Gastrocnemius medialis (tissue), 4 donors: ENCODE measurements at regions not wholly inside any gene's neighbourhood (a gene's known extent, or its start where the extent isn't known, plus 50 kb on each side); places are given as distances from the start of the nearest gene placed in this dataset.

ENCODE experiments used
- CTCF ChIP-seq, 5 experiments: fragments of 450-650 bp in 3 of 5; fragments of 200-600 bp in 2 of 5; sonication (generic) in 2 of 5; IDR thresholded peaks in 4 of 5; conservative IDR thresholded peaks in 1 of 5; 1 replicate in 4 of 5; 2 replicates in 1 of 5; pipeline ENCODE4 v1.5.1; 2016 to 2019; ENCODE audit warnings: antibody characterized with exemption in 5 of 5, mild to moderate bottlenecking in 3 of 5, moderate library complexity in 3 of 5
- POLR2A ChIP-seq, 2 donors: fragments of 450-650 bp; IDR thresholded peaks; one replicate each; pipeline ENCODE4 v1.6.1; 2017; ENCODE audit warnings: antibody characterized with exemption in 2 of 2, mild to moderate bottlenecking in 2 of 2, moderate library complexity in 2 of 2

GRCh38 chr3:55376753-55377347 is 110.3 kb downstream of the WNT5A start:
- TF ChIP-seq CTCF (IDR thresholded peaks at IDR 0.05 in 4 of 5, conservative IDR thresholded peaks at IDR 0.05 in 1 of 5): no peak
- TF ChIP-seq POLR2A (IDR thresholded peaks at IDR 0.05): no peak
